ENCODE measurements at regions not wholly inside any gene's neighbourhood (a gene's known extent, or its start where the extent isn't known, plus 50 kb on each side); places are given as distances from the start of the nearest gene placed in this dataset.

- no peak for TF ChIP-seq POLR2A (IDR thresholded peaks at IDR 0.05)
- TF ChIP-seq EP300 (IDR thresholded peaks at IDR 0.05): no peak
- no peak for TF ChIP-seq CTCF (IDR thresholded peaks at IDR 0.05)
Observed at GRCh38 chr4:143085659-143086058, 99.1 kb upstream of the USP38 start.

All from stomach (tissue), 4 donors.